ENCODE measurements at regions not wholly inside any gene's neighbourhood (a gene's known extent, or its start where the extent isn't known, plus 50 kb on each side); places are given as distances from the start of the nearest gene placed in this dataset.

- no peak for TF ChIP-seq ZBTB40 (IDR thresholded peaks at IDR 0.05)
- TF ChIP-seq ZBTB40 (CRISPR knock-in tag; IDR thresholded peaks at IDR 0.05) = no peak
- TF ChIP-seq ZBTB44 (CRISPR knock-in tag; IDR thresholded peaks at IDR 0.05) = no peak
- TF ChIP-seq ELF3 (CRISPR knock-in tag; IDR thresholded peaks at IDR 0.05) = no peak
- no peak for TF ChIP-seq ZHX2 (IDR thresholded peaks at IDR 0.05; ENCODE audit: low read depth)
- no peak for TF ChIP-seq ZHX2 (CRISPR knock-in tag; IDR thresholded peaks at IDR 0.05; ENCODE audit: borderline replicate concordance)
- no peak for TF ChIP-seq ZC3H4 (CRISPR knock-in tag; IDR thresholded peaks at IDR 0.05; ENCODE audit: borderline replicate concordance)
- no peak for TF ChIP-seq EED (CRISPR knock-in tag; IDR thresholded peaks at IDR 0.05)
- TF ChIP-seq ZNF350 (CRISPR knock-in tag; IDR thresholded peaks at IDR 0.05; ENCODE audit: borderline replicate concordance, low read depth) = no peak
- no peak for TF ChIP-seq ZBTB1 (CRISPR knock-in tag; IDR thresholded peaks at IDR 0.05; ENCODE audit: borderline replicate concordance)
- TF ChIP-seq SATB2 (CRISPR knock-in tag; IDR thresholded peaks at IDR 0.05) = no peak
These were observed 214.2 kb downstream of the SUDS3 start (continued) for GRCh38 chr12:118590406-118591150.
